ENCODE measurements at regions not wholly inside any gene's neighbourhood (a gene's known extent, or its start where the extent isn't known, plus 50 kb on each side); places are given as distances from the start of the nearest gene placed in this dataset.

DNA sequence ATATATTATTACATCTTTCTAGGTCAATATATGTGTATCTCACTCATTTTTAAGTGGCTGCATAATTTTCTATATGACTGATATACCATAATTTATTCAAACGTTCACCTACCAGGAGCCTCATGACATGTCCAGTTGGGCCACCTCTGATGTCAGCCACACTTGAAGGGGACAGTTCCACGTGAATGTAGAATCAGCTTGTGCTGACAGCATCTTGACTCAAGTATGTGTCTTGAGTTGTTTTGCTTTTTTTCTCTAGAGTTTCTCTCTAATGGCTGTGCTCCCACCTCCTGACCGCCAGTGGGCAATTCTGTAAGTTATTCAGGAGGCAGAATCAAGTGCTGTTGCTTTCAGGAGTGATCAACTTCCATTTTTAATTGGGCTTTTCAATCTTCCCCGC lies 237.9 kb downstream of the NFKBIZ start:
- Histone ChIP-seq H3K4me3 (ENCODE audit: low read length, poor library complexity, severe bottlenecking) (no peak overlapping the region), H3K4me1 (ENCODE audit: insufficient read depth, low read length, poor library complexity, severe bottlenecking) (peaks cover 46% of the 10 kb centered on the region), H3K36me3 (ENCODE audit: insufficient read depth, low read length) (no peaks in the 10 kb centered on the region), H3K9ac (ENCODE audit: low read depth, low read length, poor library complexity, severe bottlenecking) (no peak overlapping the region), H4K20me1 (ENCODE audit: insufficient read depth, low read length, poor library complexity, severe bottlenecking) (no peaks in the 10 kb centered on the region), H3K9me3 (ENCODE audit: insufficient read depth, low read depth, low read length) (no peaks in the 10 kb centered on the region), H3K27me3 (ENCODE audit: insufficient read depth, low read length, poor library complexity, severe bottlenecking) (no peaks in the 10 kb centered on the region), H3F3A (ENCODE audit: low read depth) (peaks cover 11% of the 10 kb centered on the region; the same call in 1 of the 2 replicates), H3K4me2 (ENCODE audit: low read depth, low read length, poor library complexity, severe bottlenecking) (no peak overlapping the region), H3K79me2 (ENCODE audit: insufficient read depth, low read length) (no peaks in the 10 kb centered on the region), H3K9me2 (replicated peaks; ENCODE audit: low read depth, low read length) (no peaks in the 10 kb centered on the region), H2AFZ (ENCODE audit: low read length) (no peak overlapping the region)
- no peak for TF ChIP-seq EZH2phosphoT487 (IDR thresholded peaks at IDR 0.05; ENCODE audit: borderline replicate concordance)
- TF ChIP-seq, protein P1, sequence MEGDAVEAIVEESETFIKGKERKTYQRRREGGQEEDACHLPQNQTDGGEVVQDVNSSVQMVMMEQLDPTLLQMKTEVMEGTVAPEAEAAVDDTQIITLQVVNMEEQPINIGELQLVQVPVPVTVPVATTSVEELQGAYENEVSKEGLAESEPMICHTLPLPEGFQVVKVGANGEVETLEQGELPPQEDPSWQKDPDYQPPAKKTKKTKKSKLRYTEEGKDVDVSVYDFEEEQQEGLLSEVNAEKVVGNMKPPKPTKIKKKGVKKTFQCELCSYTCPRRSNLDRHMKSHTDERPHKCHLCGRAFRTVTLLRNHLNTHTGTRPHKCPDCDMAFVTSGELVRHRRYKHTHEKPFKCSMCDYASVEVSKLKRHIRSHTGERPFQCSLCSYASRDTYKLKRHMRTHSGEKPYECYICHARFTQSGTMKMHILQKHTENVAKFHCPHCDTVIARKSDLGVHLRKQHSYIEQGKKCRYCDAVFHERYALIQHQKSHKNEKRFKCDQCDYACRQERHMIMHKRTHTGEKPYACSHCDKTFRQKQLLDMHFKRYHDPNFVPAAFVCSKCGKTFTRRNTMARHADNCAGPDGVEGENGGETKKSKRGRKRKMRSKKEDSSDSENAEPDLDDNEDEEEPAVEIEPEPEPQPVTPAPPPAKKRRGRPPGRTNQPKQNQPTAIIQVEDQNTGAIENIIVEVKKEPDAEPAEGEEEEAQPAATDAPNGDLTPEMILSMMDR (conservative IDR thresholded peaks at IDR 0.05; ENCODE audit: low read length): no peak

DNA sequence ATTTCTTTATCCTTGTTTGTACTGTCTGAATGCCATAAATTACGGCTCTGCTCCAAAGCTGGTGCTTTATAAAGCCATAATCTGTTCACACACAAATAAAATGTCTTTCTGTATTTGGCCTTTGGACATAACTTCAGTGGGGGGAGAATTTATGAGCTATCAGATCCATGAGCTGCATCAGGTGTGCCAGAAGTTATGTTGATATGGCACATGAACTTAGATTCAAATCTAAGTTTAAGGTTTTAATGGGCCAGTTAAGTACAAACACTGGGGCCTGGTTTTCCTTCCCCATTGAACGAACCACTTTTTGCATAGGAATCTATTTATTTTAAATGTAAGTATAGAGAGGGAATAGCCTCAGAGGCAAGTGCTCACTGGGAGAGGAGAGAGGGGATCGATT lies 239.9 kb downstream of the NFKBIZ start:
- no peaks in the 10 kb centered on the region for H3K9me2 ChIP-seq (replicated peaks; ENCODE audit: low read depth, low read length)
- H3F3A ChIP-seq (ENCODE audit: low read depth): peaks cover 15% of the 10 kb centered on the region; the same call in 1 of the 2 replicates
- no peaks in the 10 kb centered on the region for H3K79me2 ChIP-seq (ENCODE audit: insufficient read depth, low read length)
- peak overlapping the region; percentile 1 for H3K4me3 ChIP-seq (ENCODE audit: low read length, poor library complexity, severe bottlenecking)
- H2AFZ ChIP-seq (ENCODE audit: low read length): no peak overlapping the region
- TF ChIP-seq, protein P1 (conservative IDR thresholded peaks at IDR 0.05; ENCODE audit: low read length): no peak
- TF ChIP-seq EZH2phosphoT487 (IDR thresholded peaks at IDR 0.05; ENCODE audit: borderline replicate concordance): no peak
- no peaks in the 10 kb centered on the region for H3K9me3 ChIP-seq (ENCODE audit: insufficient read depth, low read depth, low read length)
- peak overlapping the region; percentile 22 for H3K9ac ChIP-seq (ENCODE audit: low read depth, low read length, poor library complexity, severe bottlenecking)
- H3K4me1 ChIP-seq (ENCODE audit: insufficient read depth, low read length, poor library complexity, severe bottlenecking): peaks cover 62% of the 10 kb centered on the region
- no peaks in the 10 kb centered on the region for H3K27me3 ChIP-seq (ENCODE audit: insufficient read depth, low read length, poor library complexity, severe bottlenecking)
- H4K20me1 ChIP-seq (ENCODE audit: insufficient read depth, low read length, poor library complexity, severe bottlenecking): no peaks in the 10 kb centered on the region
- peak overlapping the region; percentile 47 for H3K4me2 ChIP-seq (ENCODE audit: low read depth, low read length, poor library complexity, severe bottlenecking)
- H3K36me3 ChIP-seq (ENCODE audit: insufficient read depth, low read length): no peaks in the 10 kb centered on the region

DNA sequence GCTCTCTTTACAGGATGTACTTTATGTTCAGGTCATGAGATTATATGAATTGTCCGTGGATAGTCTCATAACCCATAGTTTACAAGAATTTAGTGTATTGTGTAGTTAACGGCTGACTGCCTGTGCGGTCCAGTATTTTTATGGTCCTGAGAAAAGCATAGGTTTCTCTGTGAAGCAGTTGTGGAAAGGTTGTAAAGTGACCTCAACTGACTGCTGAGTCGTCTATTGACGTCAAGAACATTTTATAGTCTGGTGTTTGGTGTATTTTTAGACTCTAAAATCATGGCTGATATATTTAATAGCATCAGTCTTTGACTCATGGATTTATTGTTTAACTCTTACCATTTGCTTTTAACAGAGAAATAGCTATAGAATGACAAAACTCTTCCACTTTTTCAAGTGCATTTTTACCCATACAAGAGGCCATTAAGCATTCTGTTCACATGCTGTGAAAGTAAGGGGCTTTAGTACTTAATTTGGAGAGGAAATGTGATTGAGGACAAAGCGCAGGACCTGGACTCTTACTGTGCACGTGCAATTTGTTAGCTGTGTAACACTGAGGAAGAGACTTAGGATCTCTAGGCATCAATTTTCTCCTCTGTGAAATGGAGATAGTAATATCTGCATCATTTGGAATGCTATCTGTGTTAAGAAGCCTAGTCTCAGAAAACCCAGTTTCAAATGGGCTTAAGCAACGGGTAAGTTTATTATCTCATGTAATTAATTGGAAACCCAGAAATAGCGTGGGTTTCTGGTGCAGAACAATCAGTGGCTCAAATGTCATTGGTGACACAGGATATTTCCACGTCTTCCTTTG lies 240.8 kb downstream of the NFKBIZ start:
- Histone ChIP-seq H3K36me3 (ENCODE audit: insufficient read depth, low read length) (no peaks in the 10 kb centered on the region), H3K27me3 (ENCODE audit: insufficient read depth, low read length, poor library complexity, severe bottlenecking) (no peaks in the 10 kb centered on the region), H3K79me2 (ENCODE audit: insufficient read depth, low read length) (no peaks in the 10 kb centered on the region), H3K4me2 (ENCODE audit: low read depth, low read length, poor library complexity, severe bottlenecking) (peak overlapping the region; percentile 47), H3K4me3 (ENCODE audit: low read length, poor library complexity, severe bottlenecking) (peak overlapping the region; percentile 1), H3K9ac (ENCODE audit: low read depth, low read length, poor library complexity, severe bottlenecking) (peak overlapping the region; percentile 6), H3K9me3 (ENCODE audit: insufficient read depth, low read depth, low read length) (no peaks in the 10 kb centered on the region), H2AFZ (ENCODE audit: low read length) (0 out of 2 replicates have a peak overlapping the region, but pooled peaks have one; percentile 16), H4K20me1 (ENCODE audit: insufficient read depth, low read length, poor library complexity, severe bottlenecking) (no peaks in the 10 kb centered on the region), H3K9me2 (replicated peaks; ENCODE audit: low read depth, low read length) (no peaks in the 10 kb centered on the region), H3F3A (ENCODE audit: low read depth) (peaks cover 15% of the 10 kb centered on the region; the same call in 1 of the 2 replicates), H3K4me1 (ENCODE audit: insufficient read depth, low read length, poor library complexity, severe bottlenecking) (peaks cover 58% of the 10 kb centered on the region)
- no peak for TF ChIP-seq EZH2phosphoT487 (IDR thresholded peaks at IDR 0.05; ENCODE audit: borderline replicate concordance)
- TF ChIP-seq, protein P1 (conservative IDR thresholded peaks at IDR 0.05; ENCODE audit: low read length): no peak

All from Loucy (cell line).